Suprapubic skin (tissue), 4 donors: ENCODE measurements at regions not wholly inside any gene's neighbourhood (a gene's known extent, or its start where the extent isn't known, plus 50 kb on each side); places are given as distances from the start of the nearest gene placed in this dataset.

Experiments used
- CTCF ChIP-seq, 2 donors: fragments of 200-600 bp in 1 of 2; fragments of 450-650 bp in 1 of 2; sonication (generic) in 1 of 2; IDR thresholded peaks; one replicate each; pipeline ENCODE4 v1.5.1; 2016 to 2019; ENCODE audit warnings: antibody characterized with exemption in 2 of 2, mild to moderate bottlenecking in 1 of 2, moderate library complexity in 1 of 2
- EP300 ChIP-seq: sonication (generic); formaldehyde crosslinking; IDR thresholded peaks from one replicate; pipeline ENCODE4 v1.6.1; 2017; ENCODE audit warnings: antibody characterized with exemption
- POLR2A ChIP-seq, 2 donors: fragments of 450-650 bp; IDR thresholded peaks; one replicate each; pipeline ENCODE4 v1.6.1; 2017; ENCODE audit warnings: antibody characterized with exemption in 2 of 2, mild to moderate bottlenecking in 2 of 2, moderate library complexity in 2 of 2
- POLR2AphosphoS5 ChIP-seq, 3 donors: sonication (generic); formaldehyde crosslinking; IDR thresholded peaks; one replicate each; pipeline ENCODE4 v1.6.1; 2017; ENCODE audit warnings: antibody characterized with exemption in 3 of 3

- TF ChIP-seq CTCF (IDR thresholded peaks at IDR 0.05) (no peak), POLR2A (IDR thresholded peaks at IDR 0.05) (no peak), EP300 (no peak), POLR2AphosphoS5 (IDR thresholded peaks at IDR 0.05) (no peak)
These were observed 161.0 kb downstream of the RSL24D1 start for GRCh38 chr15:55035749-55036148.
